Gastrocnemius medialis (tissue), 4 donors: ENCODE measurements at regions not wholly inside any gene's neighbourhood (a gene's known extent, or its start where the extent isn't known, plus 50 kb on each side); places are given as distances from the start of the nearest gene placed in this dataset.
"Not testable (repeated sequence)": the region's sequence is repeated elsewhere in the genome, so short reads cannot be mapped to it uniquely, and the experiment has no call there.

Experiments
- POLR2A ChIP-seq, 2 donors: fragments of 450-650 bp; IDR thresholded peaks; one replicate each; pipeline ENCODE4 v1.6.1; 2017; ENCODE audit warnings: antibody characterized with exemption in 2 of 2, mild to moderate bottlenecking in 2 of 2, moderate library complexity in 2 of 2
- TF ChIP-seq, protein P1 (sequence below), 5 experiments: fragments of 450-650 bp in 3 of 5; fragments of 200-600 bp in 2 of 5; sonication (generic) in 2 of 5; IDR thresholded peaks in 4 of 5; conservative IDR thresholded peaks in 1 of 5; 1 replicate in 4 of 5; 2 replicates in 1 of 5; pipeline ENCODE4 v1.5.1; 2016 to 2019; ENCODE audit warnings: antibody characterized with exemption in 5 of 5, mild to moderate bottlenecking in 3 of 5, moderate library complexity in 3 of 5

DNA sequence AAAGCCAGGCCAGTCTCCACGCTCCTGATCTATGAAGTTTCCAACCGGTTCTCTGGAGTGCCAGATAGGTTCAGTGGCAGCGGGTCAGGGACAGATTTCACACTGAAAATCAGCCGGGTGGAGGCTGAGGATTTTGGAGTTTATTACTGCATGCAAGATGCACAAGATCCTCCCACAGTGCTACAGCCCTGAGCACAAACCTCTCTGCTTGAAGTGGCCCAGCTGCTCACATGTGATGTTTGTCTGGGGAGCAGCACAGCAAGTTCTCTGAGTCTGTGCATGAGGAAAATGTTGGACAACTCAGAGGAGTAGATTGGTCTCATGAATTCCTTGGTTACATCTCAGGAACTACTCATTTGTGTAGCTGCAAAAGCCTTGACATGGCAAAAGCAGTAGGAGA lies 1295.1 kb downstream of the RPIA start:
- TF ChIP-seq, protein P1, sequence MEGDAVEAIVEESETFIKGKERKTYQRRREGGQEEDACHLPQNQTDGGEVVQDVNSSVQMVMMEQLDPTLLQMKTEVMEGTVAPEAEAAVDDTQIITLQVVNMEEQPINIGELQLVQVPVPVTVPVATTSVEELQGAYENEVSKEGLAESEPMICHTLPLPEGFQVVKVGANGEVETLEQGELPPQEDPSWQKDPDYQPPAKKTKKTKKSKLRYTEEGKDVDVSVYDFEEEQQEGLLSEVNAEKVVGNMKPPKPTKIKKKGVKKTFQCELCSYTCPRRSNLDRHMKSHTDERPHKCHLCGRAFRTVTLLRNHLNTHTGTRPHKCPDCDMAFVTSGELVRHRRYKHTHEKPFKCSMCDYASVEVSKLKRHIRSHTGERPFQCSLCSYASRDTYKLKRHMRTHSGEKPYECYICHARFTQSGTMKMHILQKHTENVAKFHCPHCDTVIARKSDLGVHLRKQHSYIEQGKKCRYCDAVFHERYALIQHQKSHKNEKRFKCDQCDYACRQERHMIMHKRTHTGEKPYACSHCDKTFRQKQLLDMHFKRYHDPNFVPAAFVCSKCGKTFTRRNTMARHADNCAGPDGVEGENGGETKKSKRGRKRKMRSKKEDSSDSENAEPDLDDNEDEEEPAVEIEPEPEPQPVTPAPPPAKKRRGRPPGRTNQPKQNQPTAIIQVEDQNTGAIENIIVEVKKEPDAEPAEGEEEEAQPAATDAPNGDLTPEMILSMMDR (IDR thresholded peaks at IDR 0.05 in 4 of 5, conservative IDR thresholded peaks at IDR 0.05 in 1 of 5): not testable (repeated sequence)
- not testable (repeated sequence) for TF ChIP-seq POLR2A (IDR thresholded peaks at IDR 0.05)
